Thymus (tissue), 11 donors: ENCODE measurements at regions not wholly inside any gene's neighbourhood (a gene's known extent, or its start where the extent isn't known, plus 50 kb on each side); places are given as distances from the start of the nearest gene placed in this dataset.
A peak's percentile ranks its signal among the peaks of the same experiment; 100 is the strongest.

Experiments used
- DNase-seq, 9 donors: peaks; one replicate each; pipeline ENCODE4 v3.0.0-alpha.2; 2013; ENCODE audit warnings: low spot score in 9 of 9, low read depth in 6 of 9, missing footprints in 1 of 9
- H3K27ac ChIP-seq, 2 donors: one replicate each; pipeline ENCODE4 v1.5.1; 2013; ENCODE audit warnings: control low read depth in 1 of 2, low read depth in 1 of 2, low read length in 1 of 2, mild to moderate bottlenecking in 1 of 2, moderate library complexity in 1 of 2
- H3K27me3 ChIP-seq, 2 donors: one replicate each; pipeline ENCODE4 v1.5.1; 2013; ENCODE audit warnings: low read length in 1 of 2; ENCODE audit not compliant: control insufficient read depth in 2 of 2, insufficient read depth in 1 of 2
- H3K36me3 ChIP-seq, 2 donors: one replicate each; pipeline ENCODE4 v1.5.1; 2013; ENCODE audit warnings: low read length in 1 of 2, mild to moderate bottlenecking in 1 of 2, moderate library complexity in 1 of 2; ENCODE audit not compliant: control insufficient read depth in 2 of 2, insufficient read depth in 2 of 2
- H3K4me1 ChIP-seq, 2 donors: one replicate each; pipeline ENCODE4 v1.5.1; 2013; ENCODE audit warnings: low read length in 2 of 2; ENCODE audit not compliant: control insufficient read depth in 2 of 2, insufficient read depth in 2 of 2
- H3K4me3 ChIP-seq, 2 donors: one replicate each; pipeline ENCODE4 v1.5.1; 2013; ENCODE audit warnings: low read length in 2 of 2, control low read depth in 1 of 2, mild to moderate bottlenecking in 1 of 2
- H3K9me3 ChIP-seq, 2 donors: one replicate each; pipeline ENCODE4 v1.5.1; 2013; ENCODE audit warnings: low read length in 1 of 2, mild to moderate bottlenecking in 1 of 2; ENCODE audit not compliant: control insufficient read depth in 2 of 2, insufficient read depth in 1 of 2
- WGBS: extraction: QIAGEN DNeasy Blood & Tissue Kit; methylation state at CpG from one replicate; pipeline ENCODE4 v1.1.7; 2013; 5-methylcytosine and 5-hydroxymethylcytosine counted together
- donor health status: healthy.

DNA sequence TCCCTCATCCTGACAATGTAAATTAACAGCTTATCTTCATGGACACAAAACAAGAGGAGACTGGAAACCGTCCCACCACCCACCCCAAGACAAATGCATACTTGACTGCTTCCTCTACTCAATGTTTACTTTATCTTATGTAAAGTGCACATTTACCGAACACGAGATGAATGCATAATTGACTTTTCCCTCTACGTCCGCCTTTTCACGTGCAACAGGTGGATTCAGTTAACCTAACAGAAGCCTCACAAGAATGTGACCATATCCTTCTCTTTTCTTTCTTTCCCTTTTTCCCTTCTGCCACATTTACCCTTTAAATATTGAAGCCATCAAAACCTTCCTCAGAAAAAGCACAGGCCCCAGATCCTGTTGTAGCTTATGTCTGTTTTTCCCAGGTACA lies 468.0 kb downstream of the UQCRFS1 start:
- H3K36me3 ChIP-seq = no peaks in the 10 kb centered on the region
- H3K4me1 ChIP-seq = no peaks in the 10 kb centered on the region
- 75% methylated on average over 6 of the region's 6 CpGs for WGBS
- no peak overlapping the region for H3K4me3 ChIP-seq
- no peak overlapping the region for H3K27ac ChIP-seq
- DNase-seq = no peak
- H3K27me3 ChIP-seq = no peaks in the 10 kb centered on the region
- no peaks in the 10 kb centered on the region for H3K9me3 ChIP-seq

DNA sequence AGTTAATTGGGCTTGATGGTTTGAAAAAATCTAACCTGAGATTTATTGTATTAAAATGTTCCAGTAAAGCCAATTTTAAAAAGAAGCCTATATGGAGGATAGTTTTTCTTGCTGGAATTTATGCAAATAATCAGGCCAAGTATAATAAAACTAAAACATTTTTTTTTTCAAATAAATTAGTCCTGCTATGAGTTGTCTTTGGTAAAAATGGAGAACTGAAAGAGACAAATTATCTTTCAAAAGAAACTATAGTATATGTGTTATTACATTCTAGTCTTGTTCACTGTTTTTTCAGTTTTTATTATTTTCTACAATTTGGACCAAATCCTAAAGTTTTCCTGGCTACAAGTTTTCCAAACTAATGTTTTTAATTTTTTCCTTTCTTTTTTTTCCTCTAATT lies 468.9 kb downstream of the UQCRFS1 start:
- no peak for DNase-seq
- Histone ChIP-seq H3K27me3 (no peaks in the 10 kb centered on the region), H3K4me3 (no peak overlapping the region), H3K27ac (no peak overlapping the region), H3K9me3 (no peaks in the 10 kb centered on the region), H3K36me3 (no peaks in the 10 kb centered on the region), H3K4me1 (no peaks in the 10 kb centered on the region)

DNA sequence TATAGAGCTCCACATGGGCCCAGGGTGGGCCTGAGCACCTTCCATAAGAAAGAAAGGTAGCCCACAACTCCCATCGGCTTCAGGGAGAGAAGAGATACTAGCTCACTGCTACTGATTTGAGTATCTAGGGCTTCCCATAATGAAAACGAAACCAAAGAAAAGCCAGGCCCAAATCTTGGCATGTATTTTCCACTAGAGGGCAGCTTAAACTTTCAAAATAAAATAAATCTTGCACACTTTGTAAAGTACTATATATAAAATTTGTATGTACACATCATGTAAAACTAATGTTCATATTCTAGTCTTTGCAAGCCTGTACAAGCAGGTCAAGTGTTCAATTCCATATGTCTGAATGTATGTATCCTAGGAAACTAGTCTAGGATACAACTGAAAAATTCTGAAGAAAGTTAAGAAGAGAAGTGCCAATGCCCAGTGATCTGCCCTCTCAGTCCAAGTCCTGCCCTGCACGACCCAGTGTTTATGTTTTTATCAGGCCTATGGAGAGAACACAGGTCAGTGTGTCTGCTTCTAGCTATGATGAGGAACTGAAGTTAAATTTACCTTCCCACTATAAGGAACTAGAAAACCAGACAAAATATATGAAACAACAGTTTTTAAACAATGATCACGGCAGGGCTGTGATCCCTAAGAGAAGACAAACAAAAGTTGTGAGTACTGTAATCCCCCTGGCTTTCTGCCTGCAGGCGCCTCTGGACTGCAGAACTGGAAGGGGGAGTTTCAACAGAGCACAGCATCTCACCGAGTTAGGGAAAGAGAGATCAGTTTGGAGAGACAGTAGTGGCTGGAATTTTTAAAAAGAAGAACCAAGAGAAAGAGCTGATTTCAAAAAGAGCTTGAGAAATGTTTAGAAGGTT lies 475.7 kb downstream of the UQCRFS1 start:
- peak in 7 of 9 donors; percentile 9 to 46 (median 22) for DNase-seq
- Histone ChIP-seq H3K9me3 (no peaks in the 10 kb centered on the region), H3K4me1 (peaks cover 0 to 5% of the 10 kb centered on the region in 2 donors), H3K27me3 (no peaks in the 10 kb centered on the region), H3K36me3 (no peaks in the 10 kb centered on the region), H3K4me3 (no peak overlapping the region), H3K27ac (no peak overlapping the region)
- WGBS = 51% methylated on average over 6 of the region's 6 CpGs

DNA sequence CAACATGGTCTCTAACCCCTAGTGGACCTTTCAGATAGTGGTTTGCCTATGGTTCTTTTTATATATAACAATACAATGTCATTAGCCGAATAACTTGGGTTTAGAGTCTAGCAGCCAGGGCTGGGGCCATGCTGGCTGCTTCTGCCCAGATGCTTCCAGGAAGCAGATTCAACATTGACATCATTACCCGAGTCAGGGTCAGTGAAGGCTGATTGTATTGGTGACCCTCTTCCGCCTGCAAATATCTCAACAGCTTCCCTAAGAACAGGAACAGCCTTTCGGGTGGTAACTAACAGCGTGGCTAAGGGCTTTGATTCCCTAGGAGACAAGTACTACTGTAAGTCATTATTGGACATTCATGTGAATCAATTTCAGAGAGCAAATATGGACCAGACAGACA lies 476.4 kb downstream of the UQCRFS1 start:
- Histone ChIP-seq H3K27ac (no peak overlapping the region), H3K4me3 (no peak overlapping the region)

DNA sequence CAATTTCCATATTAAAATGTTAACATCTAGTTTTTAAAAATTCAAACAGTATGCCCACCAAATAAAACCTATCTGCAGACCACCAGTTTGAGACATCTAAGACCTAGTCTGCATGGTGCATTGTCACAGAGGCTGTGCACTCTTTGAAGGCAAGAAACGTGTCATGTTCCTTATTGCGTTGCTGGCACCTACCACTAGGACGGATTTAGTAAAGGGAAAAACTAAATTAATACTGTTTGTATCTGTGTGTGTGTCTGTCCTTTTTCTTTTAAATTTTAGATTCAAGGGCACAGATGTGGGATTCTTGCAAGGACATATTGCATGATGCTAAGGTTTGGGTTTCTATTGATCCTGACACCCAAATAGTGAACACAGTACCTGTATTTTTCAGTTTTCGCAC lies 481.4 kb downstream of the UQCRFS1 start:
- Histone ChIP-seq H3K4me3 (no peak overlapping the region), H3K36me3 (no peaks in the 10 kb centered on the region), H3K27ac (no peak overlapping the region), H3K27me3 (peaks cover 11 to 20% of the 10 kb centered on the region in 2 donors), H3K4me1 (peaks cover 1 to 2% of the 10 kb centered on the region in 2 donors), H3K9me3 (no peaks in the 10 kb centered on the region)
- DNase-seq = no peak
- WGBS = 66% methylated on average over 4 of the region's 4 CpGs

More for the DNA sequence above, 476.4 kb downstream of the UQCRFS1 start:
- Histone ChIP-seq H3K27me3 (no peaks in the 10 kb centered on the region), H3K4me1 (peaks cover 0 to 5% of the 10 kb centered on the region in 2 donors), H3K36me3 (no peaks in the 10 kb centered on the region), H3K9me3 (no peaks in the 10 kb centered on the region)
- WGBS = 96% methylated on average over 5 of the region's 5 CpGs
- no peak for DNase-seq

DNA sequence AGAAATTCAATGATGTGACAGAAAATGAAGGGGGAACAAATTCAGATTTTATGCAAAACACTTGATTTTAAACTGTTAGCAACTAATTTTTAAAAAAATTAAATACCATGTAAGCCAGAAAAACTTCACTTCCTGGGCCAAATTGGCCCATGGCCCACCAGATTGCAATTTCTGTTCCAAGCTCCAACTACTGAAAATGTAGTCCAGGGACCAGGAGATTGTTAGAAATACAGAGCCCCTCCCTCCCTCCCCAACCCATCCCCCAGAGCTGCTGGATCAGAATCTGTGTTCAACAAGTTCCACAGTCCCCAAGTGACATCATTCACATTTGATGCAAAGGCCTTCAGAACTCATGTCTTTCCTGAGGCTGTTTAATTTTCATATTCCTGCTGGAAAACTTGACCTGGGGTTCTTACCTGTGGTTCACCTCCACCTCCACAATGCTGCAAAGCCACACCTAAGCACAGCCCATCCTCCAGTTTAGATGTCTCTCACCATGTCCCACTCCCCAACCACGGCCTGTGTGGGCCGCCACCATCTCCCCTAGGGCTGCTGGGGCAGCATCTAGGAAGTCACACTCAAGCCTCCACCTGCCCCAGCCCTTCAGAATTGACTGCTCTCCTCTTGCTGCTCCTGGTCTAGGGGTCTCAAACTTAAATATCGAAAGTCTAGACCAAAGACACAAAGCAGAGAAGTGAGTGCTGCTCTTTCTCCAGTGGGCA lies 482.0 kb downstream of the UQCRFS1 start:
- DNase-seq = no peak
- Histone ChIP-seq H3K27ac (no peak overlapping the region), H3K9me3 (no peaks in the 10 kb centered on the region), H3K36me3 (no peaks in the 10 kb centered on the region), H3K27me3 (peaks cover 11 to 20% of the 10 kb centered on the region in 2 donors), H3K4me3 (no peak overlapping the region), H3K4me1 (peaks cover 0 to 3% of the 10 kb centered on the region in 2 donors)
- 92% methylated on average over 3 of the region's 3 CpGs for WGBS

DNA sequence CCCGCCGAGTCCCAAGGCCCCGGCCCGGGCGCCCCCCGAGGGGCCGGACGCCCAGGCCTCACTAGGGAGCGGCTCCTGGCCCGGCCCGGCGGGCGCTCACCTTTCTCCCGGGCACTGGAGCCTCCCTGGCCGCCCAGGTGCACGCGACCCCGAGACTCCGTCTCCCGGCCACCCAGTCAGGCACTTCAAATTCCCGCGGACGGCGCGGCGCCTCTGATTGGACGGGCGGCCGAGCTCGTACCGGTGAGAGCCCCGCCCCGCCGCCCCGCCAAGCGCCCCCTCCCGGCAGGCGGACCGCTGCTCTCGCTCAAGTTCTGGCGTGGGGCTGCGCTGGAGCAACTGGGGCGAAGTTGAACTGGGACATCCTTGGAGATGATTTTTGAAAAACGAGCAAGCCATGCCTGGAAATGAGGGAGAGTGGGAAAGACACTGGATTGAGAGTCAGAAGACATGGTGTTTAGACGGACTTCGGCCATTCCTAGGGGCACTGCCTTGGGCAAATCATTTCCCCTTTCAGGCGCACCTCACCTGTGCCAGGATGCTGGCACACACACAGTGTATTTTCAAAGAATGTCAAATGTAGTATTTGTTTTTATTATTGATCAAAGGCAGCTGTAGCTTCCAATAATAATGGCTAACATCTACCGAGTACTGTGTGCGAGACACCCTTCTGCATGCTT lies 485.3 kb downstream of the UQCRFS1 start:
- 35% methylated on average over 49 of the region's 49 CpGs for WGBS
- Histone ChIP-seq H3K27me3 (peaks cover 11 to 20% of the 10 kb centered on the region in 2 donors), H3K4me1 (peaks cover 0 to 3% of the 10 kb centered on the region in 2 donors), H3K4me3 (peak overlapping the region; percentile 25 to 48), H3K27ac (no peak overlapping the region), H3K36me3 (no peaks in the 10 kb centered on the region), H3K9me3 (no peaks in the 10 kb centered on the region)
- peak in 5 of 9 donors; percentile 37 to 81 (median 49) for DNase-seq

DNA sequence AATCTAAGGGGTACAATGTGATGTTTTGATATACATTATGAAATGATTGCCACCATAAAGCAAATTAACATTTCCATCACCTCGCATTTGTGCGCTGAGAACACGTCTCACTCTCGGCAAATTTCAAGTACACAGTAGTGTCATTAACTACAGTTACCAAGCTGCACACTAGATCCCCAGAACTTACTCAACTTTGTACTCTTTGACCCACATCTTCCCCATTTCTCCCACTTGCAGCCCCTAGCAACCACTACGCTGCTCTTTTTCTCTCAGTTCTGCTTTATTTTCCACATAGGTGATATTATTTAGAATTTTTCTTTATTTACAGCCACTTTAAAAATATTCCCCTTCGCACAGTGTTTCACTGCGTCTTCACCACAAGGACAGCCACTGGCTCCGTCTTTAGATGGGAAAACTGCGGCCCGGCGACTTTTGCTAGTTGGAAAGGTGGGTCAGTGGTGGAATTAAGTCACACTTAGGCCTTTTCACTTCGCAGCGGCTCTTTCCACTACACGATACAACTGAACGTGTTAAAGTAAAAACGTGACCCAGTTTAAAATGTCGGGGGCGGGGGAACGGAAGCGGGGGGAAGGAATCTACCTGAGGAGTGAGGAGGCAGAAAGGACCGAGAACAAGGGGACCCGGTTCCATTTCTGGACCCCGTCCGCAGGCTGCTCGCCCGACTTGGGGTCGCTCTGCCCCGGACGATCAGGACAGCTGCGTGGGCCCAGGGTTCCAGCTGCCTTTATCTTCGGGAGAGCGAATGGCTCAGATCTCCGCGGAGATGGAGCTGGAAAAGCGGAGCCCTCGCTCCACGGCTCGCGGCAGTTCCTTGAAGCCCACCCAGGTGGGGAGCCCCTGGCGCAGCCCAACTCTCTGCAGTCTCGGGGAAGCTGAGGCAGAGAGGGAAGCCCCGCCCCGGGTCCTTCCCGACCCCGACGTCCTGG lies 486.1 kb downstream of the UQCRFS1 start:
- H3K27ac ChIP-seq = no peak overlapping the region
- H3K36me3 ChIP-seq = no peaks in the 10 kb centered on the region
- 49% methylated on average over 46 of the region's 46 CpGs for WGBS
- no peaks in the 10 kb centered on the region for H3K9me3 ChIP-seq
- peaks cover 0 to 3% of the 10 kb centered on the region in 2 donors for H3K4me1 ChIP-seq
- peak in 5 of 9 donors; percentile 18 to 54 (median 28) for DNase-seq
- peak overlapping the region; percentile 25 to 48 for H3K4me3 ChIP-seq
- peaks cover 11 to 20% of the 10 kb centered on the region in 2 donors for H3K27me3 ChIP-seq
